GM19099 (cell line): ENCODE measurements at regions not wholly inside any gene's neighbourhood (a gene's known extent, or its start where the extent isn't known, plus 50 kb on each side); places are given as distances from the start of the nearest gene placed in this dataset.

Source experiments
- POLR2A ChIP-seq: IDR thresholded peaks from 3 replicates; pipeline ENCODE4 v1.6.1; 2011; ENCODE audit warnings: low read depth; ENCODE audit not compliant: insufficient read length; ENCODE audit errors: extremely low read depth

- TF ChIP-seq POLR2A: no peak
Measured at GRCh38 chr1:173257805-173258204, 50.7 kb upstream of the TNFSF4 start.

GRCh38 chr1:173258479-173259264 is 51.5 kb upstream of the TNFSF4 start:
- no peak for TF ChIP-seq POLR2A

- no peak for TF ChIP-seq POLR2A
Measured at GRCh38 chr1:173266841-173267240, 59.7 kb upstream of the TNFSF4 start.

- no peak for TF ChIP-seq POLR2A
Measured at GRCh38 chr1:173267453-173267945, 60.4 kb upstream of the TNFSF4 start.

- TF ChIP-seq POLR2A: no peak
Measured at GRCh38 chr1:173268261-173268660, 61.1 kb upstream of the TNFSF4 start.

DNA sequence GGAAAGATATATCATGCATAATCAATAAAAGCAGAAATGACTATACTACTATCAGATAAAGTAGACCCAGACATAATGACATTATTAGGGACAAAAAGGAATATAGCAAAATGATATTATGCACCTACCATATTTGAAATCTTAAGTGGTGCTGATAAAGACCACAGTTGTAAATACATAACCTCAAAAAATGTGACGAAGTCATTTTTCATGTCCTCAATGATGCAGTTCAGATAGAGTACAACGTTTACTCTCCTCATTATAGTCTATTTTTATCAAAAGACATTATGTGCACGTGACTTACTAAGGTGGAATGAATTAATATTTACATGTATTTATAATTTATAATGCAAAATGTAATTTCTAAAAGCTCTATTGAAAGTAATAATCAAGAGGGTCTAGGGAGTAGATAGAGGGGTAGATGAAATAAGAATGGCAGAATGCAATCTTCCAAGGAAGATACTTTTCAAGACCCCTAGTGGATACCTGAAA is 61.7 kb upstream of the TNFSF4 start:
- TF ChIP-seq POLR2A: no peak

DNA sequence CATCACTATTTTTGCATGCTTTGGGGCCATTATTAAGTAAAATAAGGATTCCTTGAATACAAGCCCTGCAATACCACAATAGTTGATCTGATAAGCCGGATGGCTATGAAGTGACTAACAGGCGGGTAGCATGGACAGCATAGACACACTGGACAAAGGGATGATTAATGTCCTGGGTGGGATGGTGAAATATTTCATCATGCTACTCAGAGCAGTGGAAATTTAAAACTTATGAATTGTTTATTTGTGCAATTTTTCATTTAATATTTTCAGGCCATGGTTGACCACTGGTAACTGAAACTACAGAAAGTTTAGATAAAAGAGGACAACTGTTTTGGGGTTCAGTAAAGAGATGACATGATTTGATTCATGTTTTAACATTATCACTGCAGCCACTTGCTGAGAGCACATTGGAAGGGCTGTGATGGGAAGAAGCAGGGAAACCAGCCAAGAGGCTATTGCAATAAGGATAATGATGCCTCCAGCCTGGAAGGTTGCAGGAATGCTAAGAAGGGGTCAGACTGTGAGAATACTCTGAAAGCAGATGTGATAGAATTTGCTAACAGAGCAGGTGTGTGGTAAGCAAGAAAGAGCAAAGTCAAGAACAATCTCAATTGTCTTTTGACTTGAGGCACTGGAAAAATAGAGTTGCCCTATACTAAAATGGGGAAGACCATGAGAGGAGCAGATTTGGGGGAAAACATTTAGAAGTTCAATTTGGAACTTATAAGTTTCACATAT is 62.5 kb upstream of the TNFSF4 start:
- TF ChIP-seq POLR2A: no peak

DNA sequence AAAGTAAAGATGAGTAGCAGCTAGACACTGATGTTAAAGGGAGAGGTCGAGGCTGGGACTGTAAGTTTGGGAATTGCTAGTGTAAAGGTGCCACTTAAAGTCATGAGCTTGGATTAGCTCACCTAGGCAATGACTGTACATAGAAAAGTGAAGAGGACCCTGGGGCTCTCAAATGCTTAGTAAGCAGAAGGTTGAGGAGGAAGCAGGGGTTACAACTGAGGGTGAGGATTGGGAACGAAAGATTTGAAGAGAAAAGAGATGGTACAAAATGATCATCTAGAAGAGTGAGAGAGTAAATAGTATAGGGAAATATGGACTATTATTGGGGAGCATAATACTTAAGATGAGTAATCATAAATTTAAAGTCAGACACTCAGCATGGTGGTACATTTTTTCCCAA is 63.1 kb upstream of the TNFSF4 start:
- TF ChIP-seq POLR2A: no peak

GRCh38 chr1:173275496-173275895 is 68.4 kb upstream of the TNFSF4 start:
- no peak for TF ChIP-seq POLR2A

DNA sequence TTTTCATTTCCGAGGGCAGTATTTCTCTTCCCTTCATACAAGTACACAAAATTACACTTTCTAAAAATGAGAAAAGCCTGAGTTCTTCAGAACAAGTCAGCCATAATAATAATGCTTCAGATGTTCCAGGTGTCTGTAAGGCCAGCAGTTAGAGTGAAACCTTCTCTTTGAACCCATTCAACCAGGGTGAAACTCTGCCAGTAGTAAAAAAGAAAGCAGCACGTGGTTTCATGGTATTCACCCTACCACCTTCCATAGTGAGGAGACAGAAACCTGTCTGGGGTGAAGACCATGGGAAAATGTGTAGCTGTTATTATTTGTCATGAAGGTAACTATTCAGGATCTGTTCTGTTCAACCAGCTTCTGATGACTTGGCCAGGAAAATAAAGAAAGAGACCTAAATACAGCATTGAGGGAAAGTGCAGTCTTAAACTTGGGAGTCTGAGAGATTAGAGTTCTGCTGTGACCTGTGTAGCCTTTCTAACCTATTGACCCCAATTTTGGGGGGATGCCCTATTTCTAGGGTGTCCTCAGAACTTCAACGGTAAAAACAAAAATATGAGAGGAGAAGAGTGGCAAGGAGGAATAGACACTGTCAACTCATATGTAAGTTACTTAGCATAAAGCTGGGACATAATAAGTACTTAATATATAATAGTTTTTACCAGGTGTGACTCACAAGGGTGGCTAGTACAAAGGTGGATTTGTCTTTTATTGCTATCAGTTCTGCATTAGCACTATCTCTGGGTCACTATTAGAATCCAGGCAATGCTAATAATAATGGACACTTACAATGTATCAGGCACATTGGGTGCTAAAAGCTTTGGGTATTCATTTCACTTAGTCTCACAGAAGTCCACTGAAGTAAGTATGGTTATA is 70.0 kb upstream of the TNFSF4 start:
- TF ChIP-seq POLR2A: no peak

DNA sequence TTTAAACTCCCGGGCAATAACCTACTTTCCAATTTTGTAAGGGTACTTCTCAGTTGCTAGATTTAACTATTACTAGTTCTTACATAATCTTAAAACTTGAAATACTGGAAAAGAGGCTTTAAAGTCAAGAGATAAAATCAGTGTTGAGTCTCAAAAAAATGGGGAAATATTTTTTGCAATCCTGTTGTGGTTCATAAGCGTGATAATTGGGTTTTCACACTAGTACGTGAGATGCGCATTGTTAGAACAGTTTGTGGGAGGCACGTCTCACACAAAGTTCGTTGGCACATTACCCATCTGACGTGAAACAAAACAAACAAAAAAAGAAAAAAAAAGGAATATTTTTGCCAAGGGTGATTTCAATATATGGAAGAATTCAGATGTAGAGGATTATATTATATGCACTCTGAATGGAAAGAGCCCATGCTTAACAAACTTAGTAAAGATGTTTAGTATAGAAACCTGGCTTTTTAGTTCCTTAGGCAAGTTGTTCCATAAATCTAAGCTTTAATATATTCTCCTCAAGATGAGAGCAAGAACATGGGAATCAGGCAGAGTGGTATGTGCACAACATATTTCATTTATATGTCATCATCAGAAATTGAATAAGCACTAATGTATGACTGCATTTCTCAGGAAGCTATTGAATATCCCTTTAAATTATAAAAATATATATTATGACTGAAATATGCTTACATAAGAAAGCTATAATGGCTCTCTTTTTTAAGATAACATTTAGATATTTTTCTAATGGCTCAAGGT is 73.9 kb upstream of the TNFSF4 start:
- no peak for TF ChIP-seq POLR2A

GRCh38 chr1:173285048-173285447 is 77.9 kb upstream of the TNFSF4 start:
- TF ChIP-seq POLR2A: no peak

- no peak for TF ChIP-seq POLR2A
Measured at GRCh38 chr1:173287785-173288184, 80.7 kb upstream of the TNFSF4 start.

- no peak for TF ChIP-seq POLR2A
Measured at GRCh38 chr1:173293756-173294155, 86.6 kb upstream of the TNFSF4 start.
